ENCODE measurements at regions not wholly inside any gene's neighbourhood (a gene's known extent, or its start where the extent isn't known, plus 50 kb on each side); places are given as distances from the start of the nearest gene placed in this dataset.

GRCh38 chr13:80510686-80511085 is 169.8 kb upstream of the SPRY2 start:
- no peak for TF ChIP-seq CTCF (IDR thresholded peaks at IDR 0.05)
- ATAC-seq (no peak), DNase-seq (no peak)
- H3K36me3 ChIP-seq = no peaks in the 10 kb centered on the region
- H3K4me3 ChIP-seq = no peak overlapping the region
- no peaks in the 10 kb centered on the region for H3K9me3 ChIP-seq
- H3K4me1 ChIP-seq = no peaks in the 10 kb centered on the region
- H3K27ac ChIP-seq = no peak overlapping the region
- intact Hi-C loops (cut with DNase I) = no loop called here
- H3K27me3 ChIP-seq = no peaks in the 10 kb centered on the region

- H3K36me3 ChIP-seq = no peaks in the 10 kb centered on the region
- no peak for DNase-seq
- no peaks in the 10 kb centered on the region for H3K9me3 ChIP-seq
- no peak for ATAC-seq
- no peak overlapping the region for H3K4me3 ChIP-seq
- TF ChIP-seq CTCF (IDR thresholded peaks at IDR 0.05) = no peak
- no peak overlapping the region for H3K27ac ChIP-seq
- H3K27me3 ChIP-seq = no peaks in the 10 kb centered on the region
- intact Hi-C loops (cut with DNase I) = no loop called here
- no peaks in the 10 kb centered on the region for H3K4me1 ChIP-seq
Observed at GRCh38 chr13:80509264-80509663, 168.3 kb upstream of the SPRY2 start.

- Histone ChIP-seq H3K27ac (no peak overlapping the region), H3K36me3 (no peaks in the 10 kb centered on the region), H3K4me1 (no peaks in the 10 kb centered on the region), H3K27me3 (no peaks in the 10 kb centered on the region), H3K9me3 (no peaks in the 10 kb centered on the region), H3K4me3 (no peak overlapping the region)
- DNase-seq (no peak), ATAC-seq (no peak)
- TF ChIP-seq CTCF (IDR thresholded peaks at IDR 0.05) = no peak
- intact Hi-C loops (cut with DNase I) = no loop called here
Observed at GRCh38 chr13:80508031-80508430, 167.1 kb upstream of the SPRY2 start.

GRCh38 chr13:80504453-80504852 is 163.5 kb upstream of the SPRY2 start:
- H3K9me3 ChIP-seq = no peaks in the 10 kb centered on the region
- intact Hi-C loops (cut with DNase I) = no loop called here
- TF ChIP-seq CTCF (IDR thresholded peaks at IDR 0.05) = no peak
- H3K27me3 ChIP-seq = no peaks in the 10 kb centered on the region
- DNase-seq (no peak), ATAC-seq (no peak)
- no peak overlapping the region for H3K27ac ChIP-seq
- H3K4me3 ChIP-seq = no peak overlapping the region
- H3K4me1 ChIP-seq = no peaks in the 10 kb centered on the region
- H3K36me3 ChIP-seq = no peaks in the 10 kb centered on the region

- Histone ChIP-seq H3K36me3 (no peaks in the 10 kb centered on the region), H3K4me1 (no peaks in the 10 kb centered on the region), H3K9me3 (no peaks in the 10 kb centered on the region), H3K4me3 (no peak overlapping the region), H3K27me3 (no peaks in the 10 kb centered on the region), H3K27ac (no peak overlapping the region)
- intact Hi-C loops (cut with DNase I) = no loop called here
- DNase-seq (no peak), ATAC-seq (no peak)
- TF ChIP-seq CTCF (IDR thresholded peaks at IDR 0.05) = no peak
Observed at GRCh38 chr13:80502359-80502758, 161.4 kb upstream of the SPRY2 start.

GRCh38 chr13:80501556-80501955 is 160.6 kb upstream of the SPRY2 start:
- intact Hi-C loops (cut with DNase I) = no loop called here
- TF ChIP-seq CTCF (IDR thresholded peaks at IDR 0.05) = no peak
- Histone ChIP-seq H3K27me3 (no peaks in the 10 kb centered on the region), H3K4me3 (no peak overlapping the region), H3K27ac (no peak overlapping the region), H3K4me1 (no peaks in the 10 kb centered on the region), H3K9me3 (no peaks in the 10 kb centered on the region), H3K36me3 (no peaks in the 10 kb centered on the region)
- DNase-seq (no peak), ATAC-seq (no peak)
